ENCODE measurements at regions not wholly inside any gene's neighbourhood (a gene's known extent, or its start where the extent isn't known, plus 50 kb on each side); places are given as distances from the start of the nearest gene placed in this dataset.

- DNase-seq, result no peak
These were observed 911.7 kb upstream of the TMEM132C start for GRCh38 chr12:127355061-127355841.

GRCh38 chr12:127358888-127359287 is 908.1 kb upstream of the TMEM132C start:
- DNase-seq, result no peak

- DNase-seq, result no peak
These were observed 906.4 kb upstream of the TMEM132C start for GRCh38 chr12:127360580-127360979.

GRCh38 chr12:127362121-127362520 is 904.8 kb upstream of the TMEM132C start:
- DNase-seq, result no peak

GRCh38 chr12:127363392-127363791 is 903.6 kb upstream of the TMEM132C start:
- no peak for DNase-seq

GRCh38 chr12:127373559-127373958 is 893.4 kb upstream of the TMEM132C start:
- DNase-seq, result no peak

- no peak for DNase-seq
These were observed 892.5 kb upstream of the TMEM132C start for GRCh38 chr12:127374447-127374846.

GRCh38 chr12:127381043-127381668 is 885.8 kb upstream of the TMEM132C start:
- DNase-seq, result peak; percentile 19

GRCh38 chr12:127381681-127382080 is 885.3 kb upstream of the TMEM132C start:
- DNase-seq, result no peak

GRCh38 chr12:127383281-127383680 is 883.7 kb upstream of the TMEM132C start:
- DNase-seq, result no peak

GRCh38 chr12:127386723-127387122 is 880.2 kb upstream of the TMEM132C start:
- DNase-seq, result no peak

- DNase-seq, result no peak
These were observed 878.0 kb upstream of the TMEM132C start for GRCh38 chr12:127388985-127389384.

GRCh38 chr12:127389923-127390322 is 877.0 kb upstream of the TMEM132C start:
- DNase-seq, result no peak

GRCh38 chr12:127393465-127393864 is 873.5 kb upstream of the TMEM132C start:
- DNase-seq, result no peak

- no peak for DNase-seq
These were observed 873.1 kb upstream of the TMEM132C start for GRCh38 chr12:127393896-127394295.

GRCh38 chr12:127396734-127397133 is 870.2 kb upstream of the TMEM132C start:
- no peak for DNase-seq

GRCh38 chr12:127398016-127398710 is 868.8 kb upstream of the TMEM132C start:
- no peak for DNase-seq

- DNase-seq, result no peak
These were observed 867.5 kb upstream of the TMEM132C start for GRCh38 chr12:127399451-127399850.

- no peak for DNase-seq
These were observed 866.7 kb upstream of the TMEM132C start for GRCh38 chr12:127400221-127400620.

GRCh38 chr12:127401005-127401404 is 866.0 kb upstream of the TMEM132C start:
- DNase-seq, result no peak

GRCh38 chr12:127401536-127401935 is 865.4 kb upstream of the TMEM132C start:
- DNase-seq, result no peak

- no peak for DNase-seq
These were observed 855.6 kb upstream of the TMEM132C start for GRCh38 chr12:127411166-127411915.

GRCh38 chr12:127411981-127412380 is 855.0 kb upstream of the TMEM132C start:
- no peak for DNase-seq
